K562 (cell line): ENCODE measurements at regions not wholly inside any gene's neighbourhood (a gene's known extent, or its start where the extent isn't known, plus 50 kb on each side); places are given as distances from the start of the nearest gene placed in this dataset.

Experiments used
- EP300 ChIP-seq: IDR thresholded peaks from 2 replicates; pipeline ENCODE4 v1.6.1; 2012; ENCODE audit warnings: low read length, improper control_type of control experiment
- HDAC2 ChIP-seq: fragments of 450-650 bp; IDR thresholded peaks from 2 replicates; pipeline ENCODE4 v1.6.1; 2016; ENCODE audit warnings: mild to moderate bottlenecking
- JUNB ChIP-seq: fragments of 450-650 bp; formaldehyde crosslinking; conservative IDR thresholded peaks from 2 replicates; pipeline ENCODE4 v1.4.0; 2020; ENCODE audit warnings: mild to moderate bottlenecking
- POLR2A ChIP-seq: fragments of 450-650 bp; conservative IDR thresholded peaks from 2 replicates; pipeline ENCODE4 v1.6.1; 2016
- PTBP1 ChIP-seq: fragments of 200-400 bp; formaldehyde crosslinking; IDR thresholded peaks from 2 replicates; pipeline ENCODE4 v1.6.1; 2017; ENCODE audit warnings: low read depth, low read length
- RBM14 ChIP-seq: fragments of 200-400 bp; formaldehyde crosslinking; IDR thresholded peaks from 2 replicates; pipeline ENCODE4 v1.6.1; 2018; ENCODE audit warnings: low read depth, mild to moderate bottlenecking, low read length, moderate library complexity, borderline replicate concordance; ENCODE audit not compliant: insufficient read depth
- SETDB1 ChIP-seq: IDR thresholded peaks from one replicate; pipeline ENCODE4 v1.6.1; 2012; ENCODE audit warnings: low read length, control low read depth, inconsistent platforms
- SMARCC2 ChIP-seq: fragments of 450-650 bp; IDR thresholded peaks from 2 replicates; pipeline ENCODE4 v1.6.1; 2017; ENCODE audit warnings: antibody characterized with exemption, moderate library complexity, mild to moderate bottlenecking, low read depth
- TAF15 ChIP-seq: fragments of 200-400 bp; formaldehyde crosslinking; IDR thresholded peaks from 2 replicates; pipeline ENCODE4 v1.6.1; 2017; ENCODE audit warnings: mild to moderate bottlenecking, low read depth, low read length, moderate library complexity
- ZNF274 ChIP-seq: IDR thresholded peaks from 2 replicates; pipeline ENCODE4 v1.6.1; 2011; ENCODE audit warnings: low read depth, mild to moderate bottlenecking, low read length, moderate library complexity, borderline replicate concordance
- TF ChIP-seq, protein P1 (sequence below): fragments of 250-450 bp; sonication (Bioruptor Pico); IDR thresholded peaks from 2 replicates; pipeline ENCODE4 v1.8.0; 2022; ENCODE audit warnings: inconsistent platforms, mild to moderate bottlenecking, moderate library complexity, borderline replicate concordance
- TF ChIP-seq, protein P2 (sequence below): sonication (generic); formaldehyde crosslinking; IDR thresholded peaks from 2 replicates; pipeline ENCODE4 v1.8.0; 2022; ENCODE audit warnings: mild to moderate bottlenecking, missing genetic modification reagents
- TF ChIP-seq, protein P3 (sequence below), 2 experiments: fragments of 450-650 bp in 1 of 2; sonication (generic) in 1 of 2; formaldehyde crosslinking in 1 of 2; IDR thresholded peaks in 1 of 2; conservative IDR thresholded peaks in 1 of 2; 2 replicates each; pipeline versions ENCODE4 v1.6.1 to v1.8.1; 2016 to 2023; ENCODE audit warnings: mild to moderate bottlenecking in 2 of 2, moderate library complexity in 2 of 2, inconsistent platforms in 1 of 2, missing genetic modification reagents in 1 of 2

DNA sequence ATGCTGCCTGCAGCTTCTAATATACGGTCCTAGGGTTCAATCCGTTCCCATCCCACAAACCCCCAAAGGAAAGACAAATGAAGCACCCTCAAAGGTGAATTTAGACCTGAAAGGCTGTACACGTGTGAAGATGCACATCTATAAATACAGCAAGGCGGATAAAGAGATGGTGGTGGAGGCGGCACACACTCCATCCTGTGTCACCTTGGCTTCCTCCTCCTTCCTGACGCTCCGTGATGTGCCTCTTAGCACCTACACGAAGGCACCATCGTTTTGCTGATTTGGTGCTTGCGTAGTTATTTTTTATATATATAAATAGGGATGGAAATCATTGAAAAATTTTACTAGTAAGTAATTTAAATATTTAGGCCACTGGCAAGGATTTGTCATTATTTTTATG is 359.4 kb downstream of the NPHP4 start:
- TF ChIP-seq JUNB (CRISPR knock-in tag) (no peak), PTBP1 (no peak), POLR2A (no peak), HDAC2 (no peak), TAF15 (no peak), RBM14 (no peak), SETDB1 (no peak), SMARCC2 (no peak), ZNF274 (no peak), EP300 (no peak)
- TF ChIP-seq, protein P1, sequence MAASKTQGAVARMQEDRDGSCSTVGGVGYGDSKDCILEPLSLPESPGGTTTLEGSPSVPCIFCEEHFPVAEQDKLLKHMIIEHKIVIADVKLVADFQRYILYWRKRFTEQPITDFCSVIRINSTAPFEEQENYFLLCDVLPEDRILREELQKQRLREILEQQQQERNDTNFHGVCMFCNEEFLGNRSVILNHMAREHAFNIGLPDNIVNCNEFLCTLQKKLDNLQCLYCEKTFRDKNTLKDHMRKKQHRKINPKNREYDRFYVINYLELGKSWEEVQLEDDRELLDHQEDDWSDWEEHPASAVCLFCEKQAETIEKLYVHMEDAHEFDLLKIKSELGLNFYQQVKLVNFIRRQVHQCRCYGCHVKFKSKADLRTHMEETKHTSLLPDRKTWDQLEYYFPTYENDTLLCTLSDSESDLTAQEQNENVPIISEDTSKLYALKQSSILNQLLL: no peak
- TF ChIP-seq, protein P2, sequence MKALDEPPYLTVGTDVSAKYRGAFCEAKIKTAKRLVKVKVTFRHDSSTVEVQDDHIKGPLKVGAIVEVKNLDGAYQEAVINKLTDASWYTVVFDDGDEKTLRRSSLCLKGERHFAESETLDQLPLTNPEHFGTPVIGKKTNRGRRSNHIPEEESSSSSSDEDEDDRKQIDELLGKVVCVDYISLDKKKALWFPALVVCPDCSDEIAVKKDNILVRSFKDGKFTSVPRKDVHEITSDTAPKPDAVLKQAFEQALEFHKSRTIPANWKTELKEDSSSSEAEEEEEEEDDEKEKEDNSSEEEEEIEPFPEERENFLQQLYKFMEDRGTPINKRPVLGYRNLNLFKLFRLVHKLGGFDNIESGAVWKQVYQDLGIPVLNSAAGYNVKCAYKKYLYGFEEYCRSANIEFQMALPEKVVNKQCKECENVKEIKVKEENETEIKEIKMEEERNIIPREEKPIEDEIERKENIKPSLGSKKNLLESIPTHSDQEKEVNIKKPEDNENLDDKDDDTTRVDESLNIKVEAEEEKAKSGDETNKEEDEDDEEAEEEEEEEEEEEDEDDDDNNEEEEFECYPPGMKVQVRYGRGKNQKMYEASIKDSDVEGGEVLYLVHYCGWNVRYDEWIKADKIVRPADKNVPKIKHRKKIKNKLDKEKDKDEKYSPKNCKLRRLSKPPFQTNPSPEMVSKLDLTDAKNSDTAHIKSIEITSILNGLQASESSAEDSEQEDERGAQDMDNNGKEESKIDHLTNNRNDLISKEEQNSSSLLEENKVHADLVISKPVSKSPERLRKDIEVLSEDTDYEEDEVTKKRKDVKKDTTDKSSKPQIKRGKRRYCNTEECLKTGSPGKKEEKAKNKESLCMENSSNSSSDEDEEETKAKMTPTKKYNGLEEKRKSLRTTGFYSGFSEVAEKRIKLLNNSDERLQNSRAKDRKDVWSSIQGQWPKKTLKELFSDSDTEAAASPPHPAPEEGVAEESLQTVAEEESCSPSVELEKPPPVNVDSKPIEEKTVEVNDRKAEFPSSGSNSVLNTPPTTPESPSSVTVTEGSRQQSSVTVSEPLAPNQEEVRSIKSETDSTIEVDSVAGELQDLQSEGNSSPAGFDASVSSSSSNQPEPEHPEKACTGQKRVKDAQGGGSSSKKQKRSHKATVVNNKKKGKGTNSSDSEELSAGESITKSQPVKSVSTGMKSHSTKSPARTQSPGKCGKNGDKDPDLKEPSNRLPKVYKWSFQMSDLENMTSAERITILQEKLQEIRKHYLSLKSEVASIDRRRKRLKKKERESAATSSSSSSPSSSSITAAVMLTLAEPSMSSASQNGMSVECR (CRISPR knock-in tag): no peak
- TF ChIP-seq, protein P3, sequence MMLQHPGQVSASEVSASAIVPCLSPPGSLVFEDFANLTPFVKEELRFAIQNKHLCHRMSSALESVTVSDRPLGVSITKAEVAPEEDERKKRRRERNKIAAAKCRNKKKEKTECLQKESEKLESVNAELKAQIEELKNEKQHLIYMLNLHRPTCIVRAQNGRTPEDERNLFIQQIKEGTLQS (IDR thresholded peaks at IDR 0.05): no peak
- TF ChIP-seq, protein P3 (CRISPR knock-in tag; conservative IDR thresholded peaks at IDR 0.05): no peak
